ENCODE measurements at regions not wholly inside any gene's neighbourhood (a gene's known extent, or its start where the extent isn't known, plus 50 kb on each side); places are given as distances from the start of the nearest gene placed in this dataset.

DNA sequence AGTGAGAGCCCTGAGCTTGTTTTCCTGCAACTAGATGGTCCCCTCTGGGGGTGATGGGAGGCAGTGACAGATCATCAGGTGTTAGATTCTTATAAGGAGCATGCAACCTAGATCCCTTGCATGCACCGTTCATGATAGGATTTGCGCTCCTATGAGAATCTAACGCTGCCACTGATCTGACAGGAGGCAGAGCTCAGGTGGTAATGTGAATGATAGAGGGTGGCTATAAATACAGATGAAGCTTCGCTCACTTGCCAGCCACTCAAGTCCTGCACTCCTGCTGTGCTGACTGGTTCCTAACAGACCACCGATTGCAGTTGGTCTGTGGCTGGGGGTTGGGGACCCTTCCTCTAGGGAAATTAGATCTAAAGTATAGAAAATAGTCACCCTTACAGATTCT is 290.6 kb upstream of the ADCY2 start:
- Histone ChIP-seq H3K27me3 (no peaks in the 10 kb centered on the region), H3K4me3 (no peak overlapping the region), H3K9me3 (no peaks in the 10 kb centered on the region), H3K4me1 (no peaks in the 10 kb centered on the region), H3K27ac (no peak overlapping the region), H3K36me3 (no peaks in the 10 kb centered on the region)
- WGBS, 2 donors, result 84% methylated on average over 5 of the region's 5 CpGs
- intact Hi-C loops (cut with DNase I), result no loop called here
- no peak for TF ChIP-seq POLR2A (IDR thresholded peaks at IDR 0.05)
- TF ChIP-seq, protein P1, sequence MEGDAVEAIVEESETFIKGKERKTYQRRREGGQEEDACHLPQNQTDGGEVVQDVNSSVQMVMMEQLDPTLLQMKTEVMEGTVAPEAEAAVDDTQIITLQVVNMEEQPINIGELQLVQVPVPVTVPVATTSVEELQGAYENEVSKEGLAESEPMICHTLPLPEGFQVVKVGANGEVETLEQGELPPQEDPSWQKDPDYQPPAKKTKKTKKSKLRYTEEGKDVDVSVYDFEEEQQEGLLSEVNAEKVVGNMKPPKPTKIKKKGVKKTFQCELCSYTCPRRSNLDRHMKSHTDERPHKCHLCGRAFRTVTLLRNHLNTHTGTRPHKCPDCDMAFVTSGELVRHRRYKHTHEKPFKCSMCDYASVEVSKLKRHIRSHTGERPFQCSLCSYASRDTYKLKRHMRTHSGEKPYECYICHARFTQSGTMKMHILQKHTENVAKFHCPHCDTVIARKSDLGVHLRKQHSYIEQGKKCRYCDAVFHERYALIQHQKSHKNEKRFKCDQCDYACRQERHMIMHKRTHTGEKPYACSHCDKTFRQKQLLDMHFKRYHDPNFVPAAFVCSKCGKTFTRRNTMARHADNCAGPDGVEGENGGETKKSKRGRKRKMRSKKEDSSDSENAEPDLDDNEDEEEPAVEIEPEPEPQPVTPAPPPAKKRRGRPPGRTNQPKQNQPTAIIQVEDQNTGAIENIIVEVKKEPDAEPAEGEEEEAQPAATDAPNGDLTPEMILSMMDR (IDR thresholded peaks at IDR 0.05), result no peak
- DNase-seq, result no peak

DNA sequence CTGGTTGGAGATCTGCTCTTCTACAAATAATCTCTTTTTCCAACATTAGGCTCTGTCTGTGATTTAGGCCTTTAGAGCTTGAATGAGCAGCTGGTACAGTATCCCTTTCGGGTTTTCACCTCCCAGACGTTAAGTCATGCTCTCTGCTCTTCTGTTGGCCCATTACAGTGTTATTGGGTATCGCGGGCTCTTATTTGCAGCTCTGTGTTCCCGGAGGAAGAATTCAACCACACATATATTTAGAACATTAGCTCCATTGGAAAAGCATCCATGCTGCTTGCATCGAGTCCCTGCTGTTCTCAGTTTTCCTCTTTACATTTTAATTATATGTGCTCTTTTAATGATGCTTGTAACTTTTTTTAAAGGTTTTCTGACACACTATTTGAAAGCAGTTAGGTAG is 278.0 kb upstream of the ADCY2 start:
- Histone ChIP-seq H3K36me3 (no peaks in the 10 kb centered on the region), H3K27ac (no peak overlapping the region), H3K4me3 (no peak overlapping the region), H3K9me3 (no peaks in the 10 kb centered on the region), H3K4me1 (no peaks in the 10 kb centered on the region), H3K27me3 (no peaks in the 10 kb centered on the region)
- TF ChIP-seq, protein P1 (IDR thresholded peaks at IDR 0.05), result no peak
- TF ChIP-seq POLR2A (IDR thresholded peaks at IDR 0.05), result no peak
- WGBS, 2 donors, result 77 to 81% methylated on average over 6 of the region's 6 CpGs
- intact Hi-C loops (cut with DNase I), result no loop called here
- DNase-seq, result no peak

DNA sequence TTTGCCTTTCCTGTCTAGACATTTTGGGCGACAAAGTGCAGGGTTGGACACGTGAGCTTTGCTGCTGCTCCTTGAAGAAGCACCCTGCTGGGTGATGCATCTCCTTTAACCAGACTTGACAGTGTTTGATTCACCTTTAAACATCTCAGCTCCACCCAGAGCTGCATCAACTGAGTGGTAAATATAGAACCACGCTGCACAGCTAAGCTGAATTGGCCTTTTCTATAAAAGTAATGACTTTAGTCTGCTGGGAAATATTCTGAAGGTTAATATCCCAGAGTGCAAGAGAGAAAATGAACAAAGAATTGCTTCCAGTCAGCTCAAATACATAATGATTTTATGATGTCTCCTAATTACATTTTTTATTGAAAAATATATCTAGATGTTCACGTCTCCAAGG is 264.3 kb upstream of the ADCY2 start:
- Histone ChIP-seq H3K9me3 (peaks cover 0 to 6% (median 0%) of the 10 kb centered on the region in 3 donors), H3K36me3 (no peaks in the 10 kb centered on the region), H3K27me3 (no peaks in the 10 kb centered on the region), H3K4me3 (no peak overlapping the region), H3K27ac (no peak overlapping the region), H3K4me1 (no peaks in the 10 kb centered on the region)
- TF ChIP-seq, protein P1 (IDR thresholded peaks at IDR 0.05), result no peak
- no peak for TF ChIP-seq POLR2A (IDR thresholded peaks at IDR 0.05)
- no peak for DNase-seq
- intact Hi-C loops (cut with DNase I), result no loop called here
- whole genome bisulfite sequencing, 2 donors, result 63 to 64% methylated on average over 4 of the region's 4 CpGs

DNA sequence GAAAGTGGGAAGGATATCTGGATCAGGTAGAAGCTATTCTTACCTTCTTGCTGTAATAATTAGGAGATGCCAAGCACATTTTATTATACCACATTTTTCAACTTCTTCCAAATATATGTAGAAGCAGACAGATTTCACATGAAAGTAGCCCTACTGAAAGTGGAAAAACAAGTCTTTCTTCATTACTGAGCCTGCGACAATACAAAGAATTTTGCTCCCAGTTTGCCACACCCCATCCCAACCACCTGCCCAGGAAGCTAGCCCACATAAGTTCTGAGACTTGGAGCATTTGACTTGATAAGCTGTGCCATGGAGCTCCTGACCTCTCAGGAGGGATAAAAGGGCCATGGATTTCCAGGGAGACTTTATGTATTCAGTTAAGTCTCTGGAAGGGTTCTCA is 249.1 kb upstream of the ADCY2 start:
- no peak for DNase-seq
- WGBS, 2 donors, result 29 to 50% methylated on average over 1 of the region's 1 CpG
- Histone ChIP-seq H3K4me3 (no peak overlapping the region), H3K27me3 (no peaks in the 10 kb centered on the region), H3K36me3 (no peaks in the 10 kb centered on the region), H3K9me3 (no peaks in the 10 kb centered on the region), H3K4me1 (peaks cover 0 to 10% (median 0%) of the 10 kb centered on the region in 3 donors), H3K27ac (no peak overlapping the region)
- intact Hi-C loops (cut with DNase I), result no loop called here
- TF ChIP-seq, protein P1 (IDR thresholded peaks at IDR 0.05), result no peak

DNA sequence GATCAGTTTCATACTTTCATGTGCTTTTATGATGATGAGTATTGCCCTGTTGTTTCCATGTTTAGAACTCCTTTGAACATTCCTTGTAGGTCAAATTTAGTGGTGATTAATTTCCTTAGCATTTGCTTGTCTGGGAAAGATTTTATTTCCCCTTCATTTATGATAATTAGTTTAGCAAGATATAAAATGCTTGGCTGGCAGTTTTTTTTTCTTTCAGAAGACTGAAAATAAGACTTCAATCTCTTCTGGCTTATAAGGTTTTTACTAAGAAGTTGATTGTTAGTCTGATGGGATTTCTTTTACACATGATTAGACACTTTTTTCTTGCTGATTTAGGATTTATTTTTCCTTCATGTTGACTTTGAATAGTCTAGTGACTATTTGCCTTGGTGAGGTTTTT is 238.9 kb upstream of the ADCY2 start:
- DNase-seq, result no peak
- Histone ChIP-seq H3K27me3 (no peaks in the 10 kb centered on the region), H3K4me1 (no peaks in the 10 kb centered on the region), H3K36me3 (no peaks in the 10 kb centered on the region), H3K27ac (no peak overlapping the region), H3K9me3 (peaks cover 0 to 18% (median 0%) of the 10 kb centered on the region in 3 donors), H3K4me3 (no peak overlapping the region)
- intact Hi-C loops (cut with DNase I), result no loop called here
- TF ChIP-seq, protein P1 (IDR thresholded peaks at IDR 0.05), result no peak
- no peak for TF ChIP-seq POLR2A (IDR thresholded peaks at IDR 0.05)

Measured in esophagus squamous epithelium (tissue), 5 donors.